Dendritic cell treated with granulocyte-macrophage colony-stimulating factor and Interleukin-4, amounts not matched to agents 40 ng/mL and 50 ng/mL, for 4 days (primary cell): ENCODE measurements at regions not wholly inside any gene's neighbourhood (a gene's known extent, or its start where the extent isn't known, plus 50 kb on each side); places are given as distances from the start of the nearest gene placed in this dataset.

Experiments used
- H3K27ac Mint-ChIP-seq: one replicate; pipeline ENCODE4 v1.8.0; 2022; ENCODE audit warnings: mild to moderate bottlenecking, mixed read lengths
- H3K27me3 Mint-ChIP-seq: one replicate; pipeline ENCODE4 v1.8.0; 2022; ENCODE audit warnings: mild to moderate bottlenecking, mixed read lengths
- H3K36me3 Mint-ChIP-seq: one replicate; pipeline ENCODE4 v1.8.0; 2022; ENCODE audit warnings: low read depth, mixed read lengths
- H3K4me1 Mint-ChIP-seq: one replicate; pipeline ENCODE4 v1.8.0; 2022; ENCODE audit warnings: low read depth, mixed read lengths
- H3K4me3 Mint-ChIP-seq: one replicate; pipeline ENCODE4 v1.8.0; 2022; ENCODE audit warnings: mild to moderate bottlenecking, moderate library complexity, mixed read lengths
- H3K9me3 Mint-ChIP-seq: one replicate; pipeline ENCODE4 v1.8.0; 2022; ENCODE audit warnings: mixed read lengths
- intact Hi-C: fragments of 100-400 bp; cut with micrococcal nuclease; formaldehyde crosslinking; loops from one replicate; pipeline ENCODE4 v1.15.0; 2022

DNA sequence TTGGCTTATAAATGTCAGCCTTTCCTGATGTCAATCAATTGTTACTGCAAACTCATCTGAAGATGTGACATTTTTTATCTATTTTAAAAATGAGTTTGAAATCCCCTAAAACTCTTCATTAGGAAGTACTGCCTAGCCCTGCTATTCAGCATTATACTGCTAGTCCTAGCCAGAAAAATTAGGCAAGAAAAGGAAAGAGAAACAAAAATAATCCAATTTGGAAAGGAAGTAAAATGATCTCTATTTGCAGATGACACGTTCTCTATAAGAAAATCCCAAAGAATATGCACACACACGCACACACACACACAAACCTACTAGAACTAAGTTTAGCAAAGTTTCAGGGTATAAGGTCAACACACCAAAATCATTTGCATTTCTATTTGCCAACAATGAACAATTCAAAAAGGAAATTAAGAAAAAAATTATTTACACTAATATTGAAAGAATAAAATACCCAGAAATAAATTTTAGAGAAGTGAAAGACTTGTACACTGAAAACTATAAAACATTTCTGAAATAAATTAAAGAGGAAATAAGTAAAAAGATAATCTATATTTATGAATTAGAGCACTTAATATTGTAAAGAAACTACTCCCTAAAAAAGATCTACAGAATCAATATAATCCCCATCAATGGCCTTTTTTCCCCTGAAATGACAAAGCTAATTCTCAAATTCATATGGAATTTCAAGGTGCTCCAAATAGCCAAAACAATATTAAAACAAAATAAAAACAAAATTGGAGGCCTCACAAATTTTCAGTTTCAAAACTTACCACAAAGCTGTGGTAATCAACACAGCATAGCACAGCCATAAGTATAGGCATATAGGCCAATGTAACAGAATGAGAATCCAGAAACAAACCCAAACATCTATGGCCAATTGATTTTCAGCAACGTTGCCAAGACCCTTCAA is 433.7 kb upstream of the TRIB2 start:
- Mint-ChIP-seq H3K4me1 (peaks cover 10% of the 10 kb centered on the region), H3K27ac (no peak overlapping the region), H3K27me3 (no peaks in the 10 kb centered on the region), H3K36me3 (no peaks in the 10 kb centered on the region), H3K9me3 (no peaks in the 10 kb centered on the region), H3K4me3 (no peak overlapping the region)
- intact Hi-C loops = no loop called here

DNA sequence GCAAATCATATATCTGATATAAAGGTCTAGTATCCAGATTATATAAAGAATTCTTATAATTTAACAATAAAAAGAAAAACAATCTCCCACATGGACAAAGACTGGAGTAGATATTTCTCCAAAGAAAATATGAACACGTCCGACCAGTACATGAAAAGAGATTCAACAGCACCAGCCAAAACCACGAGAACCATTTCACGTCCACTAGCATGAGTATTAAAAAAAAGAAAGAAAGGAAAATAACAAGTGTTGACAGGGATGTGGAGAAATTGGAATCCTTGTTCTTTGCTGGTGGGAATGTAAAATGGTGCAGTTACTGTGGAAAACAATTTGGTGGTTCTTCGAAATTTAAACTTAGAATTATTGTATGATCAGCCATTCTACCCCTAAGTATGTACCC is 432.7 kb upstream of the TRIB2 start:
- no peaks in the 10 kb centered on the region for H3K27me3 Mint-ChIP-seq
- no peak overlapping the region for H3K4me3 Mint-ChIP-seq
- no peaks in the 10 kb centered on the region for H3K36me3 Mint-ChIP-seq
- H3K27ac Mint-ChIP-seq = no peak overlapping the region
- intact Hi-C loops = no loop called here
- peaks cover 10% of the 10 kb centered on the region for H3K4me1 Mint-ChIP-seq
- H3K9me3 Mint-ChIP-seq = no peaks in the 10 kb centered on the region

DNA sequence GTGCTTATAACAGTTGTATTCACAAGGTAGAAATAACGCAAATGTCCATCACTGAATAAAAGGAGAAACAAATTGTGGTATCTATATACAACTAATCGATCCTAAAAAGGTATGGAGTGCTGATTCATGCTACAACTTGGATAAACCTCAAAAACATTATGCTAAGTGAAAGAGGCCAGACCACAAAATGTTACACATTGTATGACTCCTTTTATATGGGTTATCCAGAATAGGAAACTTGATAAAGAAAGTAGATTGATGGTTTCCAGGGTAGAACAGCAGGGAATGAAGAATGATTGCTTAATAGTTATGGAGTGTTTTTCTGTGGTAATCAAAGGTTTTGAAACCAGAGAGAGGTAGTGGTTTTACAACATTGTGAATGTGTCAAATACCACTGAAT is 432.2 kb upstream of the TRIB2 start:
- intact Hi-C loops = no loop called here
- H3K27ac Mint-ChIP-seq = no peak overlapping the region
- H3K36me3 Mint-ChIP-seq = no peaks in the 10 kb centered on the region
- H3K9me3 Mint-ChIP-seq = no peaks in the 10 kb centered on the region
- H3K4me1 Mint-ChIP-seq = peaks cover 10% of the 10 kb centered on the region
- H3K27me3 Mint-ChIP-seq = no peaks in the 10 kb centered on the region
- H3K4me3 Mint-ChIP-seq = no peak overlapping the region

DNA sequence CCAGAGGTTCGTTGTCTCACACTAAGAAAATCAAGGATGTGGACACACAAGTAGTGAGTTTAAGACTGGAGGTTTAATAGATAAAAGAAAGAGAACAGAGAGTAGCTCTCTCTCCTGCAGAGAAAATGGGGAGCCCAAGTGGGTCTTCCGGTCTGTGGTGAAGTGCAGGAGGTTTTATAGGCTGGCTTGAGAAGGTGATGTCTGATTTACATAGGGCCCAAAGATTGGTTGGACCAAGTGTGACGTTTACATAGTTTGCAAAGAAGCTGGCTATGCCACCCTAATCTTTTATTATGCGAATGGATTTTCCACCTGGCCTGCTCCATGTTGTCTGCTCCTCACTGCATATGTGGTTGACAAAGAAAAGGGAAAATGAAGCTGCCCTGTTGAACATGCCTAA is 430.4 kb upstream of the TRIB2 start:
- Mint-ChIP-seq H3K4me1 (peaks cover 10% of the 10 kb centered on the region), H3K27ac (no peak overlapping the region), H3K36me3 (no peaks in the 10 kb centered on the region), H3K4me3 (no peak overlapping the region), H3K27me3 (no peaks in the 10 kb centered on the region), H3K9me3 (no peaks in the 10 kb centered on the region)
- intact Hi-C loops = no loop called here

DNA sequence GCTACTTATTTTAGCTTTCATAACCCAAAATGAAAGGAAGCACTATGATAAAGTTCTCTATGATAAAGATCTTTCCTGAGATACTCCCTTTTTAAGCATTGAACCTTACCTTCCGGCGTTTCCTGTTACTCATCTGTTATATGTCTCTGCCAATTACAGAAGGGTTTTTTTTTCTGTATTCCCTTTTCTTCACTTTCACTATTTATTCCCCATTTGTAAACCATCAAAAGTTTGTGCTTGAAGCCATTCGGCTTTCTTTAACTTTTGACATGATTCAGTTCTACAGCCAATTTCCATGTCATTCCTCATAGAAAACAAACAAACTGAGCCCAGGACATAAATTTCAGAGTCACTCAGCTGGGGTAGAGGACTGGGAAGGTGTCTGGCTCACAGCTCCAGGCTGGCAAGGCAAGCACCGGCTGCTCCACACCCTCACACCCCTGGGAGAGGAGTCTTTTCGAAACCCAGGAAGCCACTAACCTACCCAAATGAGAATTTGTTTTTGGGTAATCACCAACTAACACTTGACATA is 429.4 kb upstream of the TRIB2 start:
- Mint-ChIP-seq H3K27me3 (no peaks in the 10 kb centered on the region), H3K27ac (no peak overlapping the region), H3K36me3 (no peaks in the 10 kb centered on the region), H3K4me1 (peaks cover 10% of the 10 kb centered on the region), H3K9me3 (no peaks in the 10 kb centered on the region), H3K4me3 (no peak overlapping the region)
- intact Hi-C loops = no loop called here

DNA sequence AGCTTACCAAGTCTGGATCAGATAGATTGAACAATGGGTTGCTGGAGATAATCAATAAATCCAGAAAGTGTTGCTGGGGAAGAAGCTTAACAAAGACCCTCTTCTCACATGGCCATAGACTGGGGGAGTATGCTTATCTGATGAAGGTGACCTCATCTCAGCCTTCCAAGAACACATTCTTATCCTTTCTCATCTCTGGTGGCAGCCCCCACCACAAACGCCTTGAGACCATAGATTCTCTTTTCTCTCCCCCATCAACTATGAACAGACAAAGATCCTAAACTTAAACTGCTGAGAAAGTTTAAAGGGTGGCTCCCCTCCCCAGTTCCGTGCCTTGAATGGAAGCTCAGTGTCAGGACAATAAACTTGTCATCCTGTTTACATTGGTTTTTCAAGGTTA is 428.7 kb upstream of the TRIB2 start:
- Mint-ChIP-seq H3K27ac (no peak overlapping the region), H3K36me3 (no peaks in the 10 kb centered on the region), H3K4me3 (no peak overlapping the region), H3K9me3 (no peaks in the 10 kb centered on the region), H3K27me3 (no peaks in the 10 kb centered on the region), H3K4me1 (peaks cover 5% of the 10 kb centered on the region)
- intact Hi-C loops = no loop called here

DNA sequence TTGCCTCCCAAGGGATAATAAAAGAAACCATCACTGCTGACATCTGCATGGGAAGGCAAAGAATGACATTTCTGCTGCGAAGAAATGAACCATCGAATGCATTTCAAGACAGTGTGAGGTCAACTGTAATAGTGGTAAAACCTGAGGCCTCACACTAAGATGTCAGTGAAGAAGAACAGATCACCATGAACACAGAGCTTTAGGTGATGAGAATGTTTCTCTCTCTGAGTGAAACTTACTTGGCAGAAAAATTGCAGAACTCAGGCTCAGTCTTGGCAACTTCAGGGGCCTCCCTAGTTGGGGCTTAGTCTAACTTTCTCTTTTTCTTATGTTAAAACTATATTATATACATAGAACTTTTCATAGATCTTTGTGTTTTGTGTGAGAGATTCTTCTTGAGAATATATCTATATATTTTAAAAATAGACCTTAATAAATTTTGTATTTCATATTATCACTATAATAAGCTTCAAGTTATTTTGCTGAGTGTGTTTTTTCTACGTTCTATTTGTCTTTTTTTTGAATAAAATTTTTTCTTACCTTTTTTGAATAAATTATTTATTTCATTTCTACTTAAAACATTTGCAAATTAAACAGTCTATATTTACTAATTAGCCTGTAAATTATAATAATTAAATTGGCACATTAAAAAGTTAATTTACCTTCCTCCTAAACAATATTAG is 427.5 kb upstream of the TRIB2 start:
- Mint-ChIP-seq H3K27me3 (no peaks in the 10 kb centered on the region), H3K4me1 (peaks cover 5% of the 10 kb centered on the region), H3K9me3 (no peaks in the 10 kb centered on the region), H3K27ac (no peak overlapping the region), H3K36me3 (no peaks in the 10 kb centered on the region), H3K4me3 (no peak overlapping the region)
- intact Hi-C loops = no loop called here

DNA sequence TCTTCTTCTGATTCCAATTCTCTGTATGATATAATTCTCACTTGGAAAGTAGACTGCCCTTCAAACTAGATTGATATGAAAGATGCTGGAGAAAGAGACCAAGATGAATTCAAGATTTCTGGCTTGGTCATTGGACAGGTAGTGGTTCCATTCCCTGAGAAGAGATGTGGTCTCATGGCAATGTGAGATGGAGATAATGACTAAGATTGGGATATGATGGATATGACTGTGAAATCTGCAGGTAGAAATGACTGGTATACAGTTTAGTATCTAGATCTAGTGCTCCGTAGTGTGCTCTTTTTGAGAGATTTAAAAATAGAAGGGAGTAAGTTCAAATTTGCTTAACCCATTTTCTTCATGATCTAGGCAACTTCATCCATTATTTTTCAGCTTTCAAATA is 425.4 kb upstream of the TRIB2 start:
- Mint-ChIP-seq H3K4me3 (no peak overlapping the region), H3K9me3 (no peaks in the 10 kb centered on the region), H3K27ac (no peak overlapping the region), H3K27me3 (peaks cover 2% of the 10 kb centered on the region), H3K36me3 (no peaks in the 10 kb centered on the region), H3K4me1 (no peaks in the 10 kb centered on the region)
- intact Hi-C loops = no loop called here

DNA sequence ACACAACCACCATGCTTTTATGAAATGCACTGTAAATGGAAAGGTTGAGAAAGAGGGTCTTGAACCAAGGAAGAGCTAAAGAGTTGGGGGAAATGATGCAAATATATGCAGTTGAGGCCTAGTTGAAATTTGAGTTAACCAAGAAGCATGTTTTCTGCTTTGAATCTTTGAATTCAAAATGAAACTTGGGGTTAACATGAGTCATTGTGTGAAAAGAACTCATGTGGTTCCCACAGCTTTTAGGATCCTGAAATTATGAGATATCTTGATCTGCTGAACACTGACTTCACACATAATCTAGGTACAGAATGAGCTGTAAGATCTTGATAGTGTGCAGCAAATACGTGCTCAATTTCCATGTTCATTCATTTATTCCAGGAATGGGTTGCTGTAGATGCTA is 422.9 kb upstream of the TRIB2 start:
- Mint-ChIP-seq H3K27me3 (peaks cover 4% of the 10 kb centered on the region), H3K9me3 (no peaks in the 10 kb centered on the region), H3K4me1 (no peaks in the 10 kb centered on the region), H3K36me3 (no peaks in the 10 kb centered on the region), H3K4me3 (no peak overlapping the region), H3K27ac (no peak overlapping the region)
- intact Hi-C loops = no loop called here

DNA sequence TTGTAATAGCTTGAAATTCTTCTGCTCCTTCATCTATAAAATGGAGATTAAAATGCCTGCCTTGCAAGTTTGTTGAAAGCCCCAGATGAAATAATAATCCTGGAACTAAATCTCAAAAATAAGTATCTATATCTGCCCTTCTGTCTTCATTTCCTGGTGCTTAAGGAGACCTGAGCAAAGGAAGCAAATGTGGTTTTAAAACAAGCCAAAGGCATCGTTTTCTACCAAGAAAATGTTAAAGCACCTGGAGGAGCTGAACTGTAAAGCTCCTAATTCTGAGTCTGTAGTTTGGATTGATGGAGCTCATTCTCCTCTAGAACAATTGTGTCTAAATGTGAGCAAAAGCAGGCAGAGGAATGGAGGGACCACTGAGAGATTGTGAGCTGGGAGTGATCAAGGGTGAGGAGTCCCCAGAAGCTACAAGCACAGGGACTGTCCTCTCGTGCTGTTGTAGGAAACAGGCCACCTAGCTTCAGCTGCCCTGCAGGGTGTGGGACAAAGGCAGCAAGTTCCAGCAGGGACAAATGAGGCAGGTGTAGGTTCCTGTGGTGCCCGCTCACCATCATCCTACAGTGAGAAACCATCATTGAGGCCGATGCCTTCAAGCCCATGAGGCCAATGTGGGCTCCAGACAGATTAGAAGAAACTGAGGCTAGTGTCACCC is 420.7 kb upstream of the TRIB2 start:
- intact Hi-C loops = no loop called here
- Mint-ChIP-seq H3K27me3 (peaks cover 4% of the 10 kb centered on the region), H3K36me3 (no peaks in the 10 kb centered on the region), H3K4me3 (no peak overlapping the region), H3K27ac (no peak overlapping the region), H3K4me1 (no peaks in the 10 kb centered on the region), H3K9me3 (no peaks in the 10 kb centered on the region)

DNA sequence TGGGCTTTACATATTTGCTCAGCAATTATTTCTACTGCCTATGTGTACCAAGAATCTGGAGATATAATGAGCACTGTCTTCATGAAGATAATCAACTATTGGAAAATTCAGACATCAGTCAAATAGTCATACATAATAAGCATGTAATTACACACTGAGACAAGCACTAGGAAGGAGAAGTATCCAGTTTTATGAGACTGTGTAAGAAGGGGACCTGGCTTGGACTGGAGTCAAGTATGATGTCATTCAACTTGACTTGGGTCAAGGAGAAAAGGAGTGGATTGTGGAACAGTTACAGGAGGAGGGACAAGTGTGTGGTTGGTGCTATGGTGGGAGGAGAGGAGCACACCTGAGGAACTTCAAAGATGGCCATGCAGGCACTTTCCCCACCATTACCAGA is 419.8 kb upstream of the TRIB2 start:
- intact Hi-C loops = no loop called here
- Mint-ChIP-seq H3K4me1 (no peaks in the 10 kb centered on the region), H3K9me3 (no peaks in the 10 kb centered on the region), H3K27me3 (peaks cover 4% of the 10 kb centered on the region), H3K27ac (no peak overlapping the region), H3K4me3 (no peak overlapping the region), H3K36me3 (no peaks in the 10 kb centered on the region)

DNA sequence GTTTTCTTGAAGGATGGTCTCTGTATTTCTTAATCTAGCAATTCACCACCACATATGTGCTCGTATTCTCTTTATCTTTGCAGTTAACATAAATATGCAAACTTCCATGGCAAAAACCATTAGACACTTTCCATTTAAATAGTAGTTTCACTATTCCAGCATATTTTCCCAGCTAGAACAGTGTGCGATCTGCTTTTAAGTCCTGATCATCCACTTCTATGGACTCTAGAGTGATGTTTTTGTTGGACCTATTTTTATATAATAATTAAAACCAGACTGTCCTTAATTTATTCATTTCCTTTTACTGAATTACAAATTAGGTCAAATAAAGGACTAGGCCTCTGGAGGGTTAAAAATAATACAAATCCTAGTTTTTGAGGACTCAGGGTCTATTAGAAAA is 418.4 kb upstream of the TRIB2 start:
- H3K27ac Mint-ChIP-seq = no peak overlapping the region

DNA sequence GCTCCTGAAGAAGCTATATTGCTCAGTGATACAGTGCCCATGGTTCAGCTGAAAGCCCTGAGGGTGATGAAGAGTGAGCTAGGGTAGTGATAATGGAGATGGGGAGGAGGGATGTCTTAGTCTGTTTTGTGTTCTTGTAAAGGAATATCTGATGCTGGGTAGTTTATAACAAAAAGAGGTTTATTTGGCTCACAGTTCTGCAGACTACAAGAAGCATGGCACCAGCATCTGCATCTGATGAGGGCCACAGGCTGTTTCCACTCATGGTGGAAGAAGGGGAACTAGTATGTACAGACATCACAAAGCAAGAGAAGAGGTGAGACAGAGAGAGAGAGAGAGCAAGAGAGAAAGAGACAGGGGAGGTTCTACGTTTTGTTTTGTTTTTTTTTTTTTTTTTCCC is 417.3 kb upstream of the TRIB2 start:
- no peaks in the 10 kb centered on the region for H3K4me1 Mint-ChIP-seq
- intact Hi-C loops = no loop called here
- no peaks in the 10 kb centered on the region for H3K9me3 Mint-ChIP-seq

More for the DNA sequence above, 418.4 kb upstream of the TRIB2 start:
- Mint-ChIP-seq H3K9me3 (no peaks in the 10 kb centered on the region), H3K27me3 (peaks cover 4% of the 10 kb centered on the region), H3K36me3 (no peaks in the 10 kb centered on the region), H3K4me1 (no peaks in the 10 kb centered on the region), H3K4me3 (no peak overlapping the region)
- intact Hi-C loops = no loop called here

DNA sequence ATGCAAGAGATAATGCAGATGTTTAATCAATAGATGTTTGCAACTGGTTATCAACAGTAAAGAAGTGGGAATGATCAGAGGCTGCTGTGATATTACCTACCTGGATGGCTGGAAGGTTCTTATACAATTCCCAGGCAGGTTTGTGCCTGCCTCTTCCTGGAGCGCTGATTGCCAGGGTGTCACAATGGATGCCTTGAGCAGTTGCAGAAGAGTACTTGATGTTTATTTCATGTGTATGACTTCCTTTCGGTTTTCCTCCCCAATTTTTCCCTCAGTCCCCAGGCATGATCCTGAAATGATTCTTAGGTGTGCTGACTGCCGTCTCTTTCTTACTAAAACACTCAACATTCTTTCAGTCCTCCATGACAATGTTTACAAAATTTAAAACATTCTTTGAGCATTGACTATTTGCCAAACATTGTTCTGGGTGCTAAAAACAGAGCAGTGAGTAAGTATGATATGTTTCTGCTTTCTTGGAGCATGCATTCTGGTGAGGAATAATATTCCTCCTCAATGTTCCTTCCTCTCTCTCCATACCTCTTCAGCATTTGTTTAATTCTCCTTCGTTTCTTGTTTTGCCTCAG is 416.6 kb upstream of the TRIB2 start:
- H3K36me3 Mint-ChIP-seq = no peaks in the 10 kb centered on the region
- no peaks in the 10 kb centered on the region for H3K9me3 Mint-ChIP-seq
- H3K27me3 Mint-ChIP-seq = peaks cover 4% of the 10 kb centered on the region
- intact Hi-C loops = no loop called here
- H3K4me3 Mint-ChIP-seq = no peak overlapping the region
- no peaks in the 10 kb centered on the region for H3K4me1 Mint-ChIP-seq
- no peak overlapping the region for H3K27ac Mint-ChIP-seq

More for the DNA sequence above, 417.3 kb upstream of the TRIB2 start:
- H3K27me3 Mint-ChIP-seq = peaks cover 4% of the 10 kb centered on the region
- H3K4me3 Mint-ChIP-seq = no peak overlapping the region
- H3K27ac Mint-ChIP-seq = no peak overlapping the region
- no peaks in the 10 kb centered on the region for H3K36me3 Mint-ChIP-seq
